Mesenchymal stem cell (in vitro differentiated cells and primary cell): ENCODE measurements at regions not wholly inside any gene's neighbourhood (a gene's known extent, or its start where the extent isn't known, plus 50 kb on each side); places are given as distances from the start of the nearest gene placed in this dataset. TPM values are rescaled to one million over a fixed set of nuclear protein-coding genes. Genes with fewer than 3 reads are reported as not detected.
"Not testable (repeated sequence)": the region's sequence is repeated elsewhere in the genome, so short reads cannot be mapped to it uniquely, and the experiment has no call there.

Experiments used
- DNase-seq: peaks from one replicate; pipeline ENCODE4 v3.0.0-alpha.2; 2013
- H2AFZ ChIP-seq: one replicate; pipeline ENCODE4 v1.6.1; 2013; ENCODE audit warnings: low read depth, mild to moderate bottlenecking, control low read depth, inconsistent platforms, low read length, moderate library complexity
- H2AK5ac ChIP-seq: 2 replicates; pipeline ENCODE4 v1.6.1; 2013; ENCODE audit warnings: low read length, moderate library complexity, mild to moderate bottlenecking, inconsistent platforms; ENCODE audit not compliant: severe bottlenecking
- H2BK120ac ChIP-seq: one replicate; pipeline ENCODE4 v1.6.1; 2013; ENCODE audit warnings: low read depth, mild to moderate bottlenecking, inconsistent platforms, low read length, moderate library complexity
- H2BK12ac ChIP-seq, 2 experiments: one replicate each; pipeline ENCODE4 v1.6.1; 2013; ENCODE audit warnings: inconsistent platforms in 2 of 2, low read length in 2 of 2, mild to moderate bottlenecking in 2 of 2, moderate library complexity in 2 of 2, control low read depth in 1 of 2
- H2BK15ac ChIP-seq: one replicate; pipeline ENCODE4 v1.6.1; 2013; ENCODE audit warnings: mild to moderate bottlenecking, low read depth, inconsistent platforms; ENCODE audit not compliant: poor library complexity, severe bottlenecking
- H2BK5ac ChIP-seq: 2 replicates; pipeline ENCODE4 v1.6.1; 2013; ENCODE audit warnings: low read depth, mild to moderate bottlenecking, low read length, control low read depth, inconsistent platforms; ENCODE audit not compliant: poor library complexity, severe bottlenecking
- H3K14ac ChIP-seq, 2 experiments: one replicate each; pipeline ENCODE4 v1.6.1; 2013; ENCODE audit warnings: inconsistent platforms in 2 of 2, low read length in 2 of 2, control low read depth in 1 of 2, mild to moderate bottlenecking in 1 of 2, moderate library complexity in 1 of 2
- H3K18ac ChIP-seq, 2 experiments: one replicate each; pipeline ENCODE4 v1.6.1; 2013; ENCODE audit warnings: inconsistent platforms in 2 of 2, low read length in 2 of 2, control low read depth in 1 of 2, low read depth in 1 of 2, mild to moderate bottlenecking in 1 of 2
- H3K23ac ChIP-seq, 2 experiments: one replicate each; pipeline ENCODE4 v1.6.1; 2013; ENCODE audit warnings: inconsistent platforms in 2 of 2, low read length in 2 of 2, mild to moderate bottlenecking in 2 of 2, moderate library complexity in 2 of 2, control low read depth in 1 of 2
- H3K27ac ChIP-seq: 2 replicates; pipeline ENCODE4 v1.5.1; 2013; ENCODE audit warnings: mild to moderate bottlenecking, moderate library complexity, low read length, control low read depth, inconsistent platforms; ENCODE audit not compliant: poor library complexity, severe bottlenecking
- H3K27me3 ChIP-seq, 2 experiments: 2 replicates each; pipeline versions ENCODE4 v1.6.1 to v1.7.0; 2013; ENCODE audit warnings: low read length in 2 of 2, mild to moderate bottlenecking in 2 of 2, moderate library complexity in 2 of 2, control low read depth in 1 of 2, inconsistent platforms in 1 of 2; ENCODE audit not compliant: control insufficient read depth in 1 of 2, insufficient read depth in 1 of 2
- H3K36me3 ChIP-seq, 2 experiments: 2 replicates each; pipeline versions ENCODE4 v1.6.1 to v1.7.0; 2013; ENCODE audit warnings: low read length in 2 of 2, control low read depth in 1 of 2, inconsistent platforms in 1 of 2, low read depth in 1 of 2, mild to moderate bottlenecking in 1 of 2; ENCODE audit not compliant: insufficient read depth in 2 of 2, control insufficient read depth in 1 of 2
- H3K4ac ChIP-seq, 2 experiments: one replicate each; pipeline ENCODE4 v1.6.1; 2013; ENCODE audit warnings: inconsistent platforms in 2 of 2, low read length in 2 of 2, mild to moderate bottlenecking in 2 of 2, moderate library complexity in 2 of 2, control low read depth in 1 of 2, low read depth in 1 of 2
- H3K4me1 ChIP-seq: 2 replicates; pipeline ENCODE4 v1.6.1; 2013; ENCODE audit warnings: low read depth, low read length, control low read depth; ENCODE audit not compliant: control insufficient read depth, insufficient read depth
- H3K4me2 ChIP-seq: 2 replicates; pipeline ENCODE4 v1.6.1; 2013; ENCODE audit warnings: low read length, mild to moderate bottlenecking, inconsistent platforms; ENCODE audit not compliant: poor library complexity, severe bottlenecking
- H3K4me3 ChIP-seq, 2 experiments: 2 replicates each; pipeline versions ENCODE4 v1.5.1 to v1.7.0; 2013; ENCODE audit warnings: low read length in 2 of 2, mild to moderate bottlenecking in 2 of 2, control low read depth in 1 of 2, low read depth in 1 of 2; ENCODE audit not compliant: insufficient read depth in 1 of 2
- H3K79me1 ChIP-seq: replicated peaks from 2 replicates; pipeline ENCODE4 v1.6.1; 2013; ENCODE audit warnings: mild to moderate bottlenecking, control low read depth, low read length, inconsistent platforms; ENCODE audit not compliant: poor library complexity, severe bottlenecking
- H3K9ac ChIP-seq: 2 replicates; pipeline ENCODE4 v1.7.0; 2013; ENCODE audit warnings: mild to moderate bottlenecking, low read length, moderate library complexity
- H3K9me3 ChIP-seq: 2 replicates; pipeline ENCODE4 v1.7.0; 2013; ENCODE audit warnings: mild to moderate bottlenecking, low read length; ENCODE audit not compliant: control insufficient read depth
- H4K8ac ChIP-seq: one replicate; pipeline ENCODE4 v1.6.1; 2013; ENCODE audit warnings: inconsistent platforms, mild to moderate bottlenecking, low read length, moderate library complexity
- H4K91ac ChIP-seq: one replicate; pipeline ENCODE4 v1.6.1; 2013; ENCODE audit warnings: mild to moderate bottlenecking, low read length, inconsistent platforms
- WGBS: methylation state at CpG from one replicate; pipeline ENCODE4 v1.1.7; 2013; ENCODE audit warnings: mixed read lengths; 5-methylcytosine and 5-hydroxymethylcytosine counted together
- small RNA-seq: library from polyadenylated mRNA; stranded (forward); fragments of <200 nt; extraction: miRNeasy Mini kit (QIAGEN cat#:217004); gene quantifications from one replicate; pipeline ENCODE3, GENCODE V24; 2013; ENCODE audit warnings: low read depth

DNA sequence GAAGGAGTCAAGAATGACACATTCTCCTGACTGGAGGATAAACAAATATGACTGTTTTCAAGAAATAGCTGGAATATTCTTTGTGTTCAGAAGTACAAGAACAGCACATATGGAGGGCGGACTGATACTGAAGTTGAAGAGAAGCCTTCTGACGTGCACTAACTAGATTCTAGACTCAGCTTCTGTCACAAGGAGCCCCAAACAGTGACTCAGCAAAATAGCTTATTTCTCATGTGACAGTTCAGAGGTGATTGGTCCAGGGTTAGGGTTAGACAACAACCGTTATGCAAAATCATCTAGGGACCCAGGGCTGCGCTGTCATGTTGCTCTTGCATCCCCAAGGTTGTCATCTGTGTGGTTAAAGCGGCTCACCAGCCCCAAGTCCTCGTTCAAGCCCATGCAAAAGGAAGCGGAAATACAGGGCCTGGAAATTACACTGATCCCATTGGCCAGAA lies 76.6 kb downstream of the LAT start:
- WGBS = no CpG with 5 or more reads among the region's 7 CpGs
- not testable (repeated sequence) for DNase-seq, H3K14ac ChIP-seq, H3K4me3 ChIP-seq, H4K8ac ChIP-seq, H2BK12ac ChIP-seq, H2BK15ac ChIP-seq, H4K91ac ChIP-seq, H2AFZ ChIP-seq, H3K18ac ChIP-seq, H3K27ac ChIP-seq, H2BK5ac ChIP-seq, H3K4me2 ChIP-seq, H3K9ac ChIP-seq, H3K9me3 ChIP-seq, H2BK120ac ChIP-seq, H3K23ac ChIP-seq, H3K79me1 ChIP-seq, H3K27me3 ChIP-seq, H2AK5ac ChIP-seq, H3K4me1 ChIP-seq, H3K4ac ChIP-seq, H3K36me3 ChIP-seq

GRCh38 chr16:29060022-29060810 lies 75.4 kb downstream of the LAT start:
- not testable (repeated sequence) for H3K79me1 ChIP-seq, H2AFZ ChIP-seq, H2BK15ac ChIP-seq, H4K91ac ChIP-seq, H3K4me3 ChIP-seq, H3K9ac ChIP-seq, H3K14ac ChIP-seq, H2BK5ac ChIP-seq, H4K8ac ChIP-seq, H3K4me2 ChIP-seq, H2BK12ac ChIP-seq, H3K9me3 ChIP-seq, H3K23ac ChIP-seq, H3K4ac ChIP-seq, H3K36me3 ChIP-seq, DNase-seq, H2BK120ac ChIP-seq, H3K4me1 ChIP-seq, H3K18ac ChIP-seq, H3K27me3 ChIP-seq, H2AK5ac ChIP-seq, H3K27ac ChIP-seq
- WGBS = 95% methylated on average over 8 of the region's 53 CpGs

GRCh38 chr16:29059575-29059974 lies 74.7 kb downstream of the LAT start:
- H3K4me1 ChIP-seq = not testable (repeated sequence)

More at GRCh38 chr16:29059575-29059974, 74.7 kb downstream of the LAT start:
- H2BK5ac ChIP-seq, H3K18ac ChIP-seq, H2AK5ac ChIP-seq, H3K9me3 ChIP-seq, H3K27me3 ChIP-seq, H2BK15ac ChIP-seq, H3K9ac ChIP-seq, H3K79me1 ChIP-seq, H2BK120ac ChIP-seq, H3K4me2 ChIP-seq, H3K27ac ChIP-seq, H3K36me3 ChIP-seq, H4K8ac ChIP-seq, H3K4ac ChIP-seq, H4K91ac ChIP-seq, H2AFZ ChIP-seq, H3K23ac ChIP-seq, DNase-seq, H3K4me3 ChIP-seq, H3K14ac ChIP-seq, H2BK12ac ChIP-seq: not testable (repeated sequence)
- WGBS = no CpG with 5 or more reads among the region's 5 CpGs

Small RNA genes in the stretch of these regions (small RNA-seq; reads per million reads assigned to genes)
- gene AC025279.1 (not detected), gene SNX29P2 (not detected)
